HG02798 (cell line): ENCODE measurements at regions not wholly inside any gene's neighbourhood (a gene's known extent, or its start where the extent isn't known, plus 50 kb on each side); places are given as distances from the start of the nearest gene placed in this dataset.

ENCODE experiments used
- ATAC-seq: cut with Tn5 transposase; IDR thresholded peaks from one replicate; pipeline ENCODE4 v1.9.1; 2021; ENCODE audit warnings: mild to moderate bottlenecking; ENCODE audit not compliant: unreplicated experiment, poor library complexity

DNA sequence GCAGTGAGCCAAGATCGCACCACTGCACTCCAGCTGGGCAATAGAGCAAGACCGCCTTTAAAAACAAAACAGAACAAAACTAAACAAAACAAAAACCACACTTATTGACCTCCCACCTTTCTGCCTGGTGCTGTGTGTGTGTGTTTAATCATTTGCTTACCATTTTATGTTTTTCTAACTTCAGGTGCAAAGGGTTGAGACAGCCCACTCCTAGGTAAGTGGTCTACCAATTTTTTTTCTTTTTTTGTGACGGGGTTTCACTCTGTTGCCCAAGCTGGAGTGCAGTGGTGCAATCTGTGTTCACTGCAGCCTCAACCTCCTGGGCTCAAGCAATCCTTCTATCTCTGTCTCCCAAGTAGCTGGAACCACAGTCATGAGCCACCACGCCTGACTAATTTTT is 65.8 kb downstream of the SALL1 start:
- ATAC-seq = no peak

DNA sequence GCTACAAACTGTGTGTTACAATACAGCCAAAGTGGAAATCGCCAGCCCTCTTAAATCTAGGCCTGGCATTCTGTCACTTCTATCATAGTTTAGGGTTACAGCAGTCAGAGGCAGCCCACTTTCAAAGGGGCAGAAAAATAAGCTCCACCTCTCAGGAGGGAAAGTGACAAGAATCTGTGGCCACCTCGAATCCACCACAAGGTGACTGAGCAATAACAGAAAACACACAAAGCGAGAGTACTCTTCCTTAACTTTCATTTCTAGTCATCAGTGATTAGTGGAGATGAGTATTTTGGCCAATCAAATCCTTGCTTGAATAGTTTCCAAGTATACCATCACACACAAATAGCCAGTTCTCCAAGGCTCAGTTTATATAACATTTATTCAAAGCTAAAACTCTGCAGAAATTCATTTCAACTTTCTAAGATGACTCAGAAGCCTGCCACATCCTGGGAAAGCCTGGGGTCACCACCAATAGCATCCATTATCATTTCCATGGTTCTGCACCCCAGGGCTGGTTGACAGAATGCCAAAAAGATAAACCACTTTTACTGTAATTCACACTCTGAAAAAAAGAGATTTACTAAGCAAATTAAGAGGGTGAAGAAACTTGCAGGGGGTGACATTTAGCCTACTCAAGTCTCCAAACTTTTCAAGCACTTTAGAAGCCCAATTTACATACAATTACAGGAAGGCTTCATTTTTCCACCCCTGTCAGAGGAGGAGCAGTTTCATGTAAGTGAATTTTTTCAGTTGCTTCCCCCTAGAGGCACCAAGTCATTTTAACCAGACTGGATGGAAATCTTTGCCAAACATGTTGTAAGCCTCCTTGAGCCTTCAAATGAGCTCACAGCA is 66.8 kb downstream of the SALL1 start:
- ATAC-seq = no peak

DNA sequence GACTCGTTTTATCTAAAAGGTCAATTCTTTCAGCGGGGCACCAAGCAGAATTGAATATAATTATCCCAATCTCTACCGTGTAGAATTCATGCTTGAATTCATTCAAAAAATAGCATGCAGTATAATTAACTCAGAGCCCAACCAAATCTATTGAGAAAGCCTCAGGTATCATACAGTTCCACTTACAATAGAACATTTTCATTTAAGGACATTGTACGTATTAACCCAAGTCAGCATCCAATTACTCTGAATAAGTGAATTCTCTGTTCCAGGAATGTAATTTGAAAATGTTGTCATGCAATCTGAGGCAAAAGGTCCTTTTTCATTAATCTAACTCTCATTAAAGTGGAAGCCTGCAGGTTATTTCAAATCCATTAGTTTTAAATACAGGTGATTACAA is 78.5 kb downstream of the SALL1 start:
- no peak for ATAC-seq

DNA sequence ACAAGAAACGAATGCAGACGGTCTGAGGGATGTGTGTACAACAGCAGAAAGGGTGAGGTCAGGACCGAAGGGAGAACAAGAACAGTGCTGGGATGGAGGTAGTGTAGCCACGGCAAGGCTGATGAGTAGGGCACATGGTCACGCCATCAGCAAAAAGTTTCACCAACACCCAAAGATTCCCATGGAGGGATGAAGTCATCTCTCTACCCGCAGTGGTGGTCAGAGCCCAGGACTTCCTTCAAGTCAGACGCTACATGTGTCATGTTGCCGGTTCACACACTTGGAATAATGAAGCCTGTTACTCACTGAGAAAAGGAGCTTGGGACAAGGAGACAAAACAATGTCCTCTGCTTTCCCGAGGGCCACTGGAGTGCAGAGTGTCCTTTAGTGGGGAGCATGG is 79.7 kb downstream of the SALL1 start:
- ATAC-seq = no peak

DNA sequence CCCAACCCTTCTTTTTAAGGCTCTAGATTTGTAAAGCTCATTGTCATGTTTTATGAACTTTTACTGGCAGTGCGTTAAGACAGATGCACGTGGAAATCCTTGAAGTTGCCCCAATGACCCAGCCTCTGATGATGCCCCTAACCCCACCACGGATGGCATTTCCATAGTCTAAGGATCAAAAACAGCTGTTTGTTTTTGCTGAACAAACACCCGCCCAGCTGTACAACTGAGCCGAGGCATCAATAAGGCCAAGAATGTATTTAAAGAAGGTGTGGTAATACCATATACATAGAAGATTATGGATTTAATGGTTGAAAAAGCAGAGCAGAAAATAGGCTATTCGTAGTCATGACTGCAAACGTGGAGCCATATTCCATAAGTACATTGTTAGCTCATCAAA is 83.7 kb downstream of the SALL1 start:
- ATAC-seq = no peak

DNA sequence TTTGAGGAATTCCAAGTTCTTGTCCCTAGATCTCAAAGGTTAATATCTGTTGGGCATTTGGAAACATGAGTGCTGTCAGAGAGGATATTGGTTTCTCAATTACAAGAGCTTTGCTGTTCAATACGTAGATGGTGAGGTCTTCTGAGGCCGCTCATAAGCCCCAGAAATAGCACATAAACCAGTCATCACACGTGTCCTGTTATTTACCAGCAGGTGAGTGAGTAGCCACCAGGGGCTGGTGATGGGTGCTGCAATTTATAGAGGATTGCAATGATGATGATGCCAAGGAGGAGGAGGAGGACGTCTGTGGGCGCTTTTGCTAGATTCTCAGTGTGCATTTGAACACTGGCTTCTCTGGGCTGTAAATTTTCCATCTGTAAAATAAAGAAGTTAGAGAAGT is 89.0 kb downstream of the SALL1 start:
- ATAC-seq = no peak

DNA sequence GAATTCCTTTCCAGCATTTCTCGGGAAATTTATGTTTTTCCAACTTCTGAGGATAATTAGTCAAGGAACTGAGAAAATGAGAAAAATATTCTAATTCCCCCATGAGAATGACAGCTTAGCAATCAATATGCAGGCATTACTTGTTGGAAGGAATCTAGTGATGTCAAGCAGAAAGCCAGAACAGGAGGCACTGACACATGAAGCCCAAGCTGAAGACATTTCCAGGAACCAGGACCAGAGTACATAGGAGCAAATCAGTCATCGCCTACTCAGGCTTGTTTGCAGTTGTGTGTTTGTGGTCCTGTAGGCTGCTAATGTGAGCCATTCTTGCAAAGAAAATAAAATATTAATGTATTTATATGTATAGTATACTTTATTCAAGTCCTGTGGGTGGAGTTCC is 89.7 kb downstream of the SALL1 start:
- ATAC-seq = no peak

DNA sequence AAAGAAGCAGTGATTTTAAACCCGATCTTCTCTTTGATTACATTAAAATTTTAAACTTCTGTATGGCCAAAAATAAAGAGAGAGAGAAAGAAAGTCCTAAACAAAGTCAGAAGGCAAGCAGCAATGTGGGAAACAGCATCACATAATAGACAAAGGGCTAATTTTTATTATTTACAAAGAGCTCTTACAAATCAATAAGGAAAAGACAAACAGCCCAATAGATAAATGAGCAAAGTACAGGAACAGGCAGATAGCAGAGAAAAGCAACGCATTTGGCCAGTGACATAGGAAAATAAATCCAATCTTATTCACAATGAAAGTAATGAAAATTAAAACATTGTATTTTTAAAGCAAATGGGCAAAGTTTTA is 93.1 kb downstream of the SALL1 start:
- ATAC-seq = no peak

DNA sequence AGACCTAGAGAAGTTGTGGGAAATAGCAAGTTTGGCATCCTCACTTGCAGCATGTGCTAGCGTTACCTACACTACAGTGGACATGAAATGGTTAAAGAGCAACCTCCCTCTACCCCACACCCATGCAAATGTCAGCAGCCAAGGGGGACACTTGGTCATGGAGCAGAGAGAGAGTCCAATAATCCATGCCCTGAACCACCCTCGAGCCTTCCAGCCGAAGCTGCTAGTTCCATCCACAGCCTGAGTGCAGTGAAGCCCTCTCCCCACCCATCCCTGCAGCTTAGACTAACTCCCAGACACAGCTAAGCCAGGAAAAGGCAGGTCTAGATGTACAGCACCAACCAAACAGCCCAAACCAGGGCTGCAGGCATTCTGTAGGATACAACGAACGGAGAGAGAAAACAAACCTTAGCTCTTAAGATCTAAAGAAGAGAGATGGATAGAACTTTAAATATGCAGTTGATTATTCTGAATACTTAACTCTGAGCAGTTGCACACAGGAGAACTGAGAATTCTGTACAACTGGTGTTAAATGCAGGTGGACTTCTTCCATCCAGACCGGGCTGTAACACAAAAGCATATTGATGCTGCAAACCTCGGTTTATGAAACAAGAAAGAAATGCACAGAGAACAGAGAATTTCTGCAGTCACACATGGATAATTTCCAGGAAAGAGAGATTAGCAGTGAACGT is 93.8 kb downstream of the SALL1 start:
- no peak for ATAC-seq

DNA sequence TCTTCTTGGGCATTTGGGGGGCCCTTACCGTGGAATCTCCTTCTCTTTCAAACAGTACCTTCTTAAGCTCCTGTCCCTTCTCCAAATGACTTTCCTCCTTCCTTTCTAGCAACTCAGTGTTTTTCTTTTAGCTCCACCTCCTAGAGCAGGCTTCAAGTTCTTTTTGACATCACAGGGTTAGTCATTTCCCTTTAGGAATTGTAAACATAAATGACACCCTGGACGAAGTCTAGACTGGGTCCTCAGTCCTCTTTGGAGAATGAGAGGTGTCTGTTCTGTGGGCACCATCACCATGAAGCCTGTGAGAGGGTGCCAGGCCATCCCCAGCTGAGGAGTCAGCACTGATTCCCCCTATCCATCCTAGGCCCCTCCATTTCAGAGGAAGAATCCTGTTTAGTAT is 94.7 kb downstream of the SALL1 start:
- no peak for ATAC-seq

DNA sequence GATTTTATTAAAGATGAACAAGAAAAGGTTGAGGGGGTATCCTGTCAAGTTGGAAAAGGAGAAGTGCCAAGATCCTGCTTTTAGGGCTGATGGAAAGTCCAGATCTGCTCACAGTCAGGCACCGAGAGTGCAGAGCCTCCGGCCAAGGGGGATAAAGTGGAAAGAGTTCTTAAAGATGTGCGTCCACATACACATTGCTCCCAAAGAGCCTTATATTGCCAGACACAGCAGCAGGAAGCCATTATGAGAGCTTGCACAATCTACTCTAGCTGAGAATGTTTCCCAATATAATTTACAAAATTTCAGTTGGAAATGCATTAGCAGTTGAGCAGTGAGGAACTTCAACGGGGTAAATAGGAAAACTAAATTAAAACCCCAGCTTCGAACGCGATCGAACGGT is 95.6 kb downstream of the SALL1 start:
- ATAC-seq = no peak

DNA sequence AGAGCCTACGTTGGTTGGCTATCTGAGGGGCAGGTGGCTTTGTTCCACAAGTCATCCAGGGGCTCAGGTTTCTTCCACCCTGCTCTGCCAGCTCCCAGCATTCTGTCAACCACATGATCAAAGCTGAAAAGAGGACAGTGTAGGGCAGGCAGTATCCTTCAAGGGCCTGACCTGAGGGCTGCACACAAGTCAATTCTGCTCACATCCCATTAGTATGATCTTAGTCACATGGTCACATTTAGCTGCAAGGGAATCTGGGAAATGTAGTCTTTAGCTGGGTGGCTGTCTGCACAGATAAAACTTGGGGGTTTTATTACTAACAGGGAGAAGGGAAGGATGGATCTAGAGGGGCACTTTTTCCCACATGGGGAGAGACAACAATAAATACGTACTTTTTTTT is 97.3 kb downstream of the SALL1 start:
- no peak for ATAC-seq

DNA sequence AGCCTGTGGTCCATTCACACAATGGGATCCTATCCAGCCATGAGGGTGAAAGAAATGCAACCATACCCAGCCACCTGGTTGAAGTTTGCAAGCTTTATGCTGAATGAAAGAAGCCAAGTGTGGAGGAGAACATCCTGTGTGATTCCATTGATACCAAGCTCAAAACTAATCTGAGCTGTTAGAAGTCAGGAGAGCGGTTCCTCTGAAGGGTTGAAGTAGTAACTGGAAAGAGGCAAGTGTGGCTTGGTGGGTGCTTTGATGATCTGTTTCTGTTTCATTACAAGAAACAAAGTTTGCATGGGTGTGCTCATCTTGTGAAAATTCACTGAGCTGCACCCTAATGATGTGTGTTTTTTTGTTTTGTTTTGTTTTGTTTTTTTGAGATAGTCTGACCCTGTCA is 99.4 kb downstream of the SALL1 start:
- ATAC-seq = no peak

DNA sequence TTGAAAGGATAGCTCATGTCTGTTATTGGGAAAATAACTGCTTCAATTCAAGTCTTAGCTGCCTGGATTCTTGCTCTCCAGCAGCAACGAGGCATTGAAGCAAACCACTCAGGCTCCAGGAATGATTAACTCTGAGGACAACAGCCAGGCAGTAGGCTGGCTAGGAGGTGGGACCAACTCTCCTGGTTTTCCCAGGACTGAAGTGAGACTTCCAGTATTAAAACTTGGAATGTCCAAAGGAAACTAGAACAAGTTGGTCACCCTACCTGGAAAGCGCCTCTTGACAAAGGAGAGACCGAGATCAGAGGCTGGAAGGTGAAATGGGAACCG is 100.7 kb downstream of the SALL1 start:
- ATAC-seq = no peak

DNA sequence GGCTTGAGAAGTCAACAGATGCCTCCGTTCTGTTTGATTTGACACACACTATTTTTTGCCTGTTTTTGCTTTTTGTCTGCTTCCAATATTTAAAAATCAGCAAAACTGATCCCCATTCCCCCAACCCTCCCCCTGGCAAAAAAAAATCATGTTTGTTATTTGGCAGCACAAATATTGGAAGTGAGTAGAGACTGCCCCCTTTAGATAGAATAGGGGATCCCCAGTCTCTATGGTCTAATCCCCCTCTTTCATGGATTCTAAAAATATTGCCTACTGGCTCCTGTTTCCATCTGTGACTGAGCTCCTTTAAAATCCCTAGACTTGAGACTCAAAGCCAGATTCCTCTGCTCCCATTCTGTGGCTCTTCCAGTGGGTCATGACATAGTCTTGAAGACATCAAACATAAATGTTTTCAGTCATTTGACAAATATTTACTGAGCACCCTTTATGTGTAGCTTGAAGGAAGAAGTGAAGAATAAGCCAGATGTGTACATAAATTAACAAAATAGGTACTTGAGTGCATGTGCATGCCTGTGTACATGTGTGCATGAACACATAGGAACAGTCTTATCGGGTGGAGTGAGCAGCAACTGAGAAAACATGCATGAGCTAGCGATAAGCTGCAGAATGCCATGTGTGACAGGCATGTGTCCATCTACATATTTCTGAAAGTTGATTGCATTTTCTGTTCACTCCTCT is 101.2 kb downstream of the SALL1 start:
- no peak for ATAC-seq

DNA sequence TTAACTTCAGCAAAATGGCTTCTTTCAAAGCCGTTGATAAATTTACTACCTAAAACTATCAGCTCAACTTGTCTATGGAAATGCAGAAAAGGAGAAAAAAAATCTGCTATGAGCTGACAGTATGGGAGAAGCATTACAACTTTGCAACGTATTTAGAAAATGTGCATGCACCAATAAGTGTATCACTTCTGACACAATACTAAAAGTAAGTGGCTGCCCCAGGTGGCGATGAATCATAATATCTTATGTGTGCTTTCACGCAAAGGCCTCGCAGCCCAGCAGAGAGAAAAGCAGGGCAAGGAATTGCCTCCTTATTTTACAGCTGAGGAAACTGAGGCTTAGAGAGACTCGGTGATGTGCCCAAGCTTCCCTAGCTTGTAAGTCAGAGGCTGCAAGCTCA is 101.8 kb downstream of the SALL1 start:
- no peak for ATAC-seq

DNA sequence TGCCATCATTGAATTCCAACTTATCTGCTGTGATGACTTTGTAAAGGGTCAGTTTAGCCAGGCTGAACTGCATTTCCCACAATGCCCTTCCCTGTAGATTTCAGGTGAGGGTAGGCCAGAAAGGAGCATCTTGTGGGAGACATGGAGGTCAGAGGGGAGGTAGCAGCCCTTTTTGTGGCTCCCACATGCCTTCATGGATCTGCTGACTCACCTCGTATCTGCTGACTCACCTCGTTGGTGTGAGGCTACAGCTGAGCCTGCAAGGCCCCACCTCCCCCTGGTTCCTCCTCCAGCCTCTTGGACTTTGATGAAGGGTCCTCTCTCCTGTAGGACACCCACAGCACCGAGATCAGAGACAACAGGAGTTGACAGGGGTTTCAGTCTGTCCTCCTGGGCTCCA is 102.5 kb downstream of the SALL1 start:
- ATAC-seq = no peak

DNA sequence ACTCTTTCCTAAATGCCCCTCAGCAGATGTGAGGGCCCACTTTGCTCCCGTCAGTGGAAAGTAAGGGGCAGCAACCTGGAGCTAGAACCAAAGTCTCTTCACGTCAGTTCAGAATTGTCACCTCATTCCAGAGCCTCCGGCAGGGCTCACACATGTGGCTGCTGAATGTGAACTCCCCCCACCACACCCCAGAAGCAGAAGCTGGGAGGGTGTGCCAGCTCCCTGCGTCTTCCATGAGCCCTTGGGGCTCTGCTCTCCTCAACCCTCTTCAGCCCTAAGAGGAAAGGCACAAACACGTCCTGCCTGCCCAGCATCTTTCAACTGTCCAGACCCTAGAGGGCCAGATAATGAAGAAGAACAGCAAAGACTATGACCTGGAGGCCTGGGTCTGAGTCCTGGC is 105.3 kb downstream of the SALL1 start:
- no peak for ATAC-seq

DNA sequence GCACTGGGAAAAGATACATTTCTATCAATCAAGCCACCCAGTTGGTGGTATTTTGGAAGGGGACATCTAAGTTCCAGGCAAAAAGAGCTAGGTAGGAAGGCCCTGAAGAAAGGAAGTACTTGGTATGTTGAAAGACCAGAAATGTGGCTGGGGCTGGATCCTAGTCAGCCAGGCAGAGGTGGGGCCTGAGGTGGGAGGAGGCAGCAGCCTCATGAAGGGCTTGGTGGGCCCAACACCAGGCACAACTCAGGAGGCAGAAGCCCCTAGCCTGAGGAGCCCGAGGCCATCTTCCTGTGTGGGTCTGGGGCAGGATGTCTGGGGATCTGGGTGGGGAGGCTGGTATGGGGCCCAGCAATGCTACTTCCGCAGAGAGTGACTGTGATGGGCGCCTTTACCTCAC is 105.9 kb downstream of the SALL1 start:
- ATAC-seq = no peak

DNA sequence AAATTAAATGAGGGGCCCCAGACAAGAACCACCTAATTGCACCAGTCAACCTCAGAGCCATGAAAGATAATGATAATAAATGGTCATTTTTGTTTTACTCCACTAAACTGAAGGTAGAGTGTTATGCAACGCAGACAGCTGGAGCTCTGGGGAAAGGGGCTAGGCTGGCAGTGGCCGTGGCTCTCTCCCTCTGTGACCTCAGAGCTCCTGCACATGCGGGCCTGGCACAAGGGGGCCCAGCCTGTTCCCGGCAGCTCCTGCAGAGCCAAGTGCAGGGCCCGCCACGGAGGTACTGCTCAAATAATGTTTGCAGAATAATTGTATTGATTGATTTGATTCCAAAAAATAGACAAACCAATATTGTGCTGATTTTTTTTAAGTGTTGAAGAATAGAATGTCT is 109.5 kb downstream of the SALL1 start:
- ATAC-seq = no peak

DNA sequence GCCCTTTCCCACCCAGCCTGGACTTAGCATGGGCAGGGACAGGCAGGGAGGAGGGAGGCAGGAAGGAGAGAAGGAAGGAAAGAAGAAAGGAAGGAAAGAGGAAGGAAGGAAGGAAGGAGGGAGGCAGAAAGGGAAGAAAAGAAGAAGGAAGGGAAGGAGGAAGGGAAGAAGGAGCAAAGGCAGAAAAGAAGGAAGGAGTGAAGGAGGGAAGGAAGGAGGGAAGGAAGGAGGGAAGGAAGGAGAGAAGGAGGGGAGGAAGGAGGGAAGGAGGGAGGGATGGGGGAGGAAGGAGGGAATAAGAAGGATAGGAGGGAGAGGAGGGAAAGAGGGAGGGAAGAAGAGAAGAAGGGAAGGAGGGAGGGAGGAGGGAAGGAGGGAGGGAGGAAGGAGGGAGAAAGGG is 110.4 kb downstream of the SALL1 start:
- no peak for ATAC-seq
